Fibroblast of skin of scalp (primary cell): ENCODE measurements at regions not wholly inside any gene's neighbourhood (a gene's known extent, or its start where the extent isn't known, plus 50 kb on each side); places are given as distances from the start of the nearest gene placed in this dataset.

ENCODE experiments used
- DNase-seq: peaks from one replicate; pipeline ENCODE4 v3.0.0-alpha.2; 2013

DNA sequence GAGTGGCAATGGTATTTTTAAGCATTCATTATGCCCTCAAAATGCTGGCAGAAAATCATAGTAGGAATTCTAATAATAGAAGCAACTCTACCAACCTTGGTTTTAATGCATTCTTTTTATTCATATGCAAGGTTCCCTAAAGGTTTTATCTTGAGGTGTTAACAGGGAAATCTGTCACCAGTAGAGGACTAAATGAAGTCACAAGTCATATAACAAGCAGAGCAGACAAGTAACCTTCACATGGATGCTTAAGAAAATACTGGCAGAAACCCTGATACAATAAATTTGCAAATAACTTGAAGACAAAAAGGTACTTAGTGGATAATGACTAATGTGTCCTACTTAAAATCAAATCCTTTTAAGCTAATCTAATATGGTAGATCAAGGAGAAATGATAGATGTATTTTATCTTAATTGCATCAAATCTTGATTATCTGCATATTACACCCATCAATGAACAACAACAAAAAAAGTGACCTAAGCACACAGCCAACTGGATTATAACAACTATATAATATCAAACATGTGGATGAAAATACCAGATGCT lies 73.3 kb downstream of the RFC3 start:
- DNase-seq: no peak

DNA sequence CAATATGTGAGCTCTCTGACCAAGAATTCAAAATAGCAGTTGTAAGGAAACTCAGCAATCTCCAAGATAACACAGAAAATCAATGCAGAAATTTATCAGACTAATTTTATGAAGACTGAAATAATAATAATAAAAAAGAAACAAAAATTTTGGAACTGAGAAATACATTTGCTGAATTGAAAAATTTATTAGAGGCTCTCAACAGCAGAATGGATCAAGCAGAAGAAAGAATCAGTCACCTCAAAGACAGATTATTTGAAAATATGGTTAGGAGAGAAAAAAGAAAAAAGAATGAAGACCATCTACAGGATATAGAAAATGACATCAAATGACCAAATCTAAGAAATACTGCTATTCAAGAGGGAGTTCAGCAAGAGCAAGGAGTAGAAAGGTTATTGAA lies 75.6 kb downstream of the RFC3 start:
- no peak for DNase-seq

DNA sequence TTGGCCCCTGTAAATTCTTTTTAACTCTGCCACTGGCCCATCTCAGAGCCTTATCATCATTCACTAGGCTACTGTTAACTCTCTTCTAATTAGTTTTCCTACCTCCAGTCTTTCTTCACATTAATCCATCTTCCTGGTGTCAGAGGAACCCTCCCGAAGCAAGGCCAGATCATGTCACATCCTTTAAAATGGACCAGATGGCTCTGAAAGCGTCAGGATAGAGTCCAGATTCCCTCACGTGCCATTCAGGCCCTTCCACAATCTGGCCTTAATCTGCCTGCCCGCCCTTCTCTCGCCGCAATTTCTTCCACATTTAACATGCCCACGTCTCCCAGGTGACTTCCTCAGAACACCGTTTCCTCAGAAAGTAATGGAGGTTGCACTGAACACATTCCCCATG lies 86.5 kb downstream of the RFC3 start:
- DNase-seq: no peak

DNA sequence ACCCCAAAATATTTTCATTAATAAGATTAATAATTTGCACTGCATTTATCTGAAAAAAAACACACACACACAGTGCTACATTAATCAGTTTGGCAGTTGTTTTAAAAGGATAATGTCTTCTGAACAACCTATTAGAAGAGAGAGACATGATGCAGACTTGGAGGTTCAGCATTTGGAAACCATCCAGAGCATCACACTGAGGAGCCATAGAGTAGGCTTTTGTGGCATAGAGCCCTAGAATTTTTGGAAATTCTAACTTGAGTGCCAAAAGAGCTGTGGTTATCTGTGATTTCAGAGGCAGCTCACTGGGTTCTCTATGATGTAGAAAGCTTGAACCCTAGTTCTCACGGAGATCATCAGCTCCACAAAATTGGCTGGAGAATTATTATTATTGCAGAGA lies 90.2 kb downstream of the RFC3 start:
- DNase-seq: no peak

DNA sequence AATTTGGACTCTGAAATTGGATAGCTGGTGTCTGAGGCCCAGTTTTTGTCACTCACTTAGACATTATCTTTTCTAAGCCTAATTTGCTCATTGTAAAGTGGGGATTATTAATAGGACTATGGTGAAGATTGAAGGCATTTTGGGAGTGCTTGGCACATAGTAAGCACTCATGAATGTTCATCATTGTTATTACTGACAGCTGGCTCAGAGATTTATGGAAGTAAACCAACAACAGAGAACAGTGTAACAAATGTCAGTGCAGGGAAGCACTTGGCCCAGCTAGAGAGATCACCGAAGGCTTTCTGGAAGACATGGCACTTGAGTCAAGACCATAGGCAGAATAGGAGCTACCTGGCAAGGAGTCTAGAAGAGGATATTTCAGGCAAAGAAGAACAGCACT lies 92.3 kb downstream of the RFC3 start:
- no peak for DNase-seq

DNA sequence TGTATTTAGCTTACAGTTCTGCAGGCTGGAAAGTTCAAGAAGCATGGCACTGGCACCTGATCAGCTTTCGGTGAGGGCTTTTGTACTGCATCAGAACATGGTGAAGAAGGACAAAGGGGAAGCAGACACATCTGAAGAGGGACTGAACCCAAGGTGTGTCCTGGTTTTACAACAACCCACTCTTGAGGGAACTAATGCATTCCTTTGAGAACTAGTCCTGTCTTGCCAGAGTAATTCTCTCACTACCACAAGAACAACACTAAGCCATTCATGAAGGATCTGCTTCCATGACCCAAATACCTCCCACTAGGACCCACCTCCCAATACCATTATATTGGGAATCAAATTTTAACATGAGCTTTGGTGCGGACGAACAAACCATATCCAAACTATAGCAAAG lies 93.6 kb downstream of the RFC3 start:
- DNase-seq: no peak

DNA sequence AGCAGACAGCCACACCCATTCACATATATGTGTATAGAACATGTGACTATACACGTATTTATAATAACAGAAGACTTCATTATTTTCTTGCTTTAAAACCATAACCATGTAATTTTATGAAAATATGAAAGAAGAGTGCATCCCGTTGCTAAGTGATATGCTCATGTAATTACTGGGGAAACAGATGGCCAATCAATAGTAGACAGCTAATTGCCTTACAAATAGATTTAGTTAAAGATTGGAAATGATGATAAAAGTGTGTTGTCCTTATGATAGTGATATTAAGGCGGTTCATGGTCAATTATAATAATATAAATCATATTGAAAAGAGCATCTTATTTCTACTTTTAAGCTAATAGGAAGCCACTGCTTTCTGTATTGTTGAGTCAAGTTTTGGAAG lies 95.9 kb downstream of the RFC3 start:
- no peak for DNase-seq

DNA sequence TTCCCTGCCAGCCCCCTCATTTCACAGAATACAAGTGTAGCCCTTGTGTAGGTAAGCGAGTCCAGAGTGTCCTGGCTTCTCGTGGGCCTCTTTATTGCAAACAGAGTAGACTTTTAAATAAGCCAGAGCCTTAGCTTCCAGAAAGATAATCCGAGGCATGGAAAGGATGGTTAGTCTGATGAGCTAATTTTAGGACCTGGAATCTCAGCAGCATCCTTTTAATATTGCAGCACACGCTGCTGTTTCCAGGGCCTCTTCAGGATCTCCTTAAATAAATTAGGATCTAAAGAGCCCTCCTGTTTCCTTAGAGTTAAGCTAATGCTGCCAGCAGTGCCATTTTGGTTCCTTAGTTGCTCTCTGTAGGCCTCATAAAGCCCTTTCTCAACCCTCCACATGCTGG lies 99.2 kb downstream of the RFC3 start:
- no peak for DNase-seq

DNA sequence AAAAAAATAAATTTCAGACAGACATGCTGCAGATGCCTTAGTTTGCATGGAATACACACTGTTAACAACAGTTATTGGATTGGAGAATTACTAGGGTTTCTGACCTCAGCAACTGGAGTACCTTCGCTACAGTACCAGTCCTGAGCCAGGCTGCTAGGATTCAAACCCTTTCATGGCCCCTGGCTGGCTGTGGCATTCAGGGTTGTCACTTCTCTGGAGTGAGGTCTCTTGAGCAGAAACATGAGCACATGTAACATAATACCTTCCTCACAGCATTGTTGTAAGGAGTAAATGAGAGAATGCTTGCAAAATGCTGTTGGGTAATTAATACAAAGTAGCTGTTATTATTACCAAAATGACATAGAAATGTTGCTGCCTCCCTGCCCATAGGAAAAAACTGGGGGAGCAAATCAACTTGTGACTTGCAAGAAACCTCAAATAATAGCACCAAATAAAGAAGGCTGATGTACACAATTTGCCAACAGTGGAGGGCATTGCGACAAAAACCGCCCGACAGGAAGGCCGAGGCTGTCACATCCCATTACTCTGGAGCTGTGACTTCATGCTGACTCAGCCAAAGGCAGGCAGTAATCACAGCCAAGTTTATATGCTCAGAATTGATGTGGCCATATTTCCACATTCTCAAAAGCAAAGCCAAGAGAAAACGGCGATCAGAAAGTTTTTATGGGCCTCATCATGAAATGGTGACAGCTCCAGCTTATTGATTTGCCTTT lies 100.4 kb downstream of the RFC3 start:
- peak; percentile 81 for DNase-seq

DNA sequence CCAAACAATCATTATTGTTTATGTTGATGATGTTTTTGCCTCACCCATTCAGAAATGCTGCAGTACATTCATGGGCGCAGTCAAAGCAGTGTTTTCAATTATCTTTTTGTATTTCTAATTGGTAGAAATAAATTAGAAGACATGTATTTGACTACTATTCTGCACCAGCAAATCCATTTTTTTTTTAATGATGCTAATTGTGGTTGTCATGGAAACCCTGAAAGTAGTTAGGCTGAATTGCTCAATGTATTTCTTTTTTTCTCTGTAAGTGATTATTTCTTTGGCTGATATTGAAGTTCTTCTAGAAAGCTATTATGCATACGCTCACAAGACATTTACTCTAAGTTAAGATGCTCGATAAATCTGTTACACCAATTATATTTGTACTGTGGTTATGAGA lies 101.2 kb downstream of the RFC3 start:
- no peak for DNase-seq

DNA sequence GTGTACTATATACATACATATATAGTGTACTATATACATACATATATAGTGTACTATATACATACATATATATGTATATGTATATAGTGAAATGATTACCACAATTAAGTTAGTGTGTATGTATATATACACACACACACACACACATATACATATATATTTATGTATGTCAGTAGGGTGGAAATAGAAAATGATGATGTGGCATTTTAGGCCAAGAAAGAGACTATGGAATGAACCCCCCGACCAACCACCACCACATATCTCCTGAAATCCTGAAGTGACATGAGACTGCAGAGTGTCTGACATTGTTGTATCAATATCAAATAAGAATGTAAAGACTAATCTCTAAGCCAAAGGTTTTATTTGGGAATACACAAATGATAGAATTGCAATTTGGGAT lies 107.6 kb downstream of the RFC3 start:
- DNase-seq: no peak

DNA sequence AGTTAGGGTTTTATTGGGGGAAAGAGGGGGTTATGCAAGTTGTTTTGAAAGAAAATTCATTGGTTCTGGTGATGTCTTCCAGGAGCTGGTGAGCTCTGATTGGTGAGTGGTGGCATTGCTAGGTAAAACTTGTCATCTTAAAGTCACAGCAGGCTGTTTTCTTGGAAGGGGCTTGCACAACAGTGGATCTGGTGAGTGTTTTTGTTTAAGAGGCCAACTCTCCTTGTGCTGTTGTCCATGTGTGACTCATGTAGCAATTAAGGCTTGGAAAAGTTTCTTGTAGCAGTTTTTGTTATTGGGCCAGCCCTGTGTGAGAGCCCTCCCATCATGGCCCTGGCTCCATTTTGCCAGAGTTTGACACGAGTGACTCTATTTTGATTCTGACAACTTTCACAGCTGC lies 109.4 kb downstream of the RFC3 start:
- DNase-seq: peak; percentile 40

DNA sequence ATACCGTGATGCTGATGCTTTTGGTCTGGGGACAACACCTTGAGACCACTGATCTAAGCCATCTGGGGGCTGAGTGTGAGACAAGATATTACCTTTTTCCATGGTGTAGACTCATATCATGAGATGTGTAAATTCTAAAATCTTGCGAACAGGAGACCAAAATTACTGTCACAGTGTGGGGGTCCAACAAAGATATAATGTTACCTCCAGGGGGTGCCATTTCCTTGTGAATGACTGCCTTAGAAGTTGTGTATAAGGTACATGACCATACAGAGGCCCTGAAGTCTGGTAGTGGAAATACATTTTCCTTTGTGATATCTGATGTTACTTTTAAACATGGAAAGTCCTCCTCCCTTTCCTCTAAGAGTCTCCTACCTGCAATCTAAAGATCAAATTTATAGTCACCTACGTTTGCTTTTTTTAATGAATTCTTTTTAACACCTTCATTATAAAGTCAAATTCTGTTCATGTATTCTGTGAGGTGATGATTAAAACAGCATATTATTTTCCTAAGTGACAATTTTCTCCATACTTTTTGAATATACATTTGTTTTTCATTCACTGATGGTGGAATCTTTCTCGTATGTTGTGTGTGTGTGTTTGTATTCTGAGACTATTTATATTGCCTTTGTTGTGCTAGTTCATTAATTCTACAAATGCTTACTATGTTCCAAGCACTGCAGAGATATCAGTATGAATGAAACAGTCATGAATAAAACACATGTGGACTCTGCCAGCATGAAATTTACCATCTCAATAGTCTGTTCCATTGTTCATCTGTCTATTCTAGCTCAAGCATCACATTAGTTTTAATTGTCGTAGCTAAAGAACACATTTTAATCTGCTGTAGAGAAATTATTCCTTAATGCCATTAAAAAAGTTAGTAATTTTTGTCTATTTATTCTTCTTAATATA lies 113.7 kb downstream of the RFC3 start:
- DNase-seq: peak; percentile 62

DNA sequence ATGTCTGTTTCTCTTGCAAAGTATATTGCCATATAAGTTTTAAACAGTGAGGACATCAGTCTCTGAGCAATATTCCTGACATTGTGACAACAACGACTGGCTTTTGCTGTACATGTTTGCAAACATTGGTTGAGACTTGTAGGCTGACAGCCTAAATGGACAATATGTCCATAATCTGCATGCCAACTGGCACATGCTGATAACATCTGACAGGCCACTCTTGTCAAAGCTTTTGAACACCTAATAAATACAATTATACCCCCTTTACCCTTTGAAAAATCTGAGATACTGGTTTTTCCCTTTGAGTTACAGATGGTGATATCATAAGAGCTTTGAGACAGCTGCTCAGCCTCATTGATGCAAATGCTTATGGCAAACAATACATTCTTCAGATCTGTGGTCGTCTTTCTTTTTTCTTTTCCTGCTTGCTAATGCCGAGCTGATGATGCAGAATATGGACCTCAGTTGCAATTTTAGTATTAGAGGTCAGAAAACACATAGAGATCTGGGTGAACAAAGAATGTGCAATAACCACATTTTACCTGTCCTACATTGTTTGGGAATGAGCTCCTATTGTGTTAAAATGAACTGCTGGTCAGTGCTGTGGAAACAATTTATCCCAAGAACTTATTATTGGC lies 114.9 kb downstream of the RFC3 start:
- no peak for DNase-seq

DNA sequence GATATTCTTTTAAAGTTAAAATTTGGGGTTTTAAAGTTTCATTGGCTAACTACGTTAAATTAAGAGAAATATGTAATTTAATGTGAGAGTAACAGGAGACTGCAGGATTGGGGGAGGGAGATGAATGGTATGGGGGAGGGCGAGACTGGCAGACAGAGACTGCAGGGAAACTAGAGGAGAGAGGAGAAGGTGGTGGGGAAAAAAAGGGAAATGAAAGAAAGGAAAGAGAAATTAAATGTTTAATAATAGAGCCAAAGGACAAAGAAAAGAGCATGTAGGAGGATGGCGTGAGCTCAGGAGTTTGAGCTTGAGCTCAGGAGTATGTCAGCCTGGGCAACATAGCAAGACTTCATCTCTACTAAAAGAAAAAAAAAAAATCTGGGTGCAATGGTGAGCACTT lies 115.9 kb downstream of the RFC3 start:
- no peak for DNase-seq

DNA sequence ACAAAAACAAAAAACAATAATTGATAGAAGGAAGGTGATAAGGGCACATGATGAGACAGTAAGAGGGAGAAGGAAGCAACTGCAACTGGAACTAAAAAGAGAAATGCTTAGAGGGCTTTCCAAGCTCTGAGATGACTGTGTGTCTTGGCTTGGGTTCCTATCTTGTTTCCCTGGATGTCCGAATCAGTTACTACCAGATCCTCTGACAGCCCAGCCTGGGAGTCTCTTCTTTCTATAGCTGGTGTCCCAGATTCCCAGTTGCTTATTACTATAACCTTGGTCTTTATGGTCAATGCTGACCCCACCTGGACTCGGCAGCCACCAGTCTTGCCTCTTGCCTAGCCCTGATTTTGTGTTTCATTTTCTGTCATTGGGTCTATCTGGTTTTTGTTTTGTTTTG lies 116.4 kb downstream of the RFC3 start:
- no peak for DNase-seq

DNA sequence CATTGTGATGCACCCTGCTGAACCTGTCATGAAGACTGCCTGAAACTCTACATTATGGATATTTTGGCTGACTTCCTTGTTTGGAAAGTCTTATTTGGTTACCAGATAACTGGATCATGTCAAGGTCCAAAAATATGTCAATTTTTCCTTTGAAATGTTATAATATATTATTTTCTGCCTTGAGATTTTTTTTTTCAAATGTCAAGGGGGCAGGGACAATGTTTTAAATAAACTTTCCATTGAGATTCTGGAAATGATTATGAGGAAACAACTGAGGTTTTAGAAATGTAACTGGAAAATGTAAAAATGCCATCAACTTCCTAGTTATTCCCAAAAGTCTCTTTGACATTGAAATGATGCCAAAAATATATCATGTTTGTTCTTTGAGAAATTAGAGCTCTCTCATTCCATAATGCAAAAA lies 117.0 kb downstream of the RFC3 start:
- DNase-seq: no peak

DNA sequence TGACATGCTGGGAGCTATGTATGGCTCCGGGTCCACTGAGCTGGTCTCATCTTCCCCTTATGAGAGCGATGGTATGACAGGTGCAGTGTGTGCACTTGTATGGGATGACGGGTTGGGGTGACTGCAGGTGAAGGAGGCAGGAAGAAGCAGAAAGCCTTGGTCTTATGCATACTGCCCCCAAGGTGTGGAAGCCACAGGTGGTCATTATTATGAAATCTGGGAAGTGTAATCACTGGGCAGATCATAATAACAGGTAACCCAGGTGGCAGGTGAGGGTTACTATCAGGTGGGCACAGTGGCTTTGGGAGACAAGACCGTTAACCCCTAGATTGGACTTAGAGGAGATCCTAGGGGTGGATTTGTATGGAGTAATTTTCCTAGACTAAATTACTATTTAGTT lies 118.0 kb downstream of the RFC3 start:
- DNase-seq: no peak

DNA sequence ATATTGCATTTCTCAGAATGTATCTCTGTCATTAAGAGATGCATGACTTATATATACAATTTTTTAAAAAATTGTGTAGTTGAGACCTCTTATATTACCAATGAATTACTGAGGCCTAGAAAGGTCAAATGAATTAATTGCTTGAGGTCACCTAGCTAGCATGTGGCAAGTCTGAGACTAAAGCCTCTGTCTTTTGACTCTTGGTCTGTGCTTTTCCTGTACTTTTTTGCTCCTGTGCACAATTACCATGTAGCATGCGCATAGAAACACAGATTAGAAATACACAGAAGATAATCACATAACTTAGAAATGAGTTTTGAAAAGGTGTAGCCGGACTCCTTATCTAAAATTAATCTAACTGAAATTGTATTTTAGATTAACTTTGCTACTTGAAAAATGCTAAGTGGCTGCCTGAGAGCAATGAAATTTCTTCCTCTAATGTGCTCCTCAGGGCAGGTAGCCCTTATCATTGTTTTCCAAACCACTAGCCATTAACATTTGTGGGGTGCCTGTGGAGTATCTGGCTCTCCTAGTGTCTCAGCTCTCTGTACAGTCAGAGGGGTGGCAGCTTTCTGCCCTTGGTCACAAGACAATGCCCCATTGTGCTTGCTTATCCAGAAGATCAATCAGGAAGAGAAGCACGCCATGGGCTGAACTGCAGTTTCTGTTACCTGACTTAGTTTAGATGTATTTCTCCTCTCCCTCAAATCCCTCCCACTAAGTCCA lies 119.6 kb downstream of the RFC3 start:
- no peak for DNase-seq

DNA sequence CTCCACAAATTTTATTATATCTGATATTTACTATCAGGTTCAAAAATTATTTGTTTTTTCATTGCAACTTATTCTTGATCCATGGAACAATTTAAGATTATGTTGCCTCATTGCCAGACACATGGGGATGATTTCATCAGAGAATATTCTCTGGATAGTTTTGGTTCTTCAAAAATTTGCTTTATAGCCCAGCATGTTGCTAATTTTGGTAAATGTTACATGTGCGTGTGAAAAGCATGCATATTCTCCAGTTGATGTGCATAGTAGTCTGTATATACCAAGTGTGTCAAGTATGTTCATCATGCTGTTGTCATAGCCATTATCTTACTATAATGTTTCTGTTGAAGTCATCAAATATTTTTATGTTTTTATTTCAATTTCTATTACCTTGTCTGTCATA lies 122.3 kb downstream of the RFC3 start:
- peak; percentile 25 for DNase-seq

DNA sequence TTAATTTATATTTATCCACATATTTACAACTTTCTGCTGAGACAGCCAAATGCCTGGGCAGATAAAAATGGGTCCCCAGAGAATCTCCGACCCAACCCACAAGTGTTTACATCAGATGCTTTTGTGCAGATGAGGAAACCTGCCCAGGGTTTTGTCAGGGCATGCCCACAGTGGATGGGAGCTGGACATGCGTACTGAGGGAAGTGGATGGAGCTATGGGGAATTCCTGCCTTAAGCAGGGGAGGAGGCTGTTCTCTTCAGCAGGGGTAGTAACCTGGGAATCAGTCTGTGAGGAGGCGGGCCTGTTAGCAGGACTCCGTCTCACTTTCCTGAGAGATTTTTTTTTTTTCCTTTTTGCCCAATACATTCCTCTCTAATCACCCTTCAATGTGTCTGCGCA lies 122.9 kb downstream of the RFC3 start:
- no peak for DNase-seq

DNA sequence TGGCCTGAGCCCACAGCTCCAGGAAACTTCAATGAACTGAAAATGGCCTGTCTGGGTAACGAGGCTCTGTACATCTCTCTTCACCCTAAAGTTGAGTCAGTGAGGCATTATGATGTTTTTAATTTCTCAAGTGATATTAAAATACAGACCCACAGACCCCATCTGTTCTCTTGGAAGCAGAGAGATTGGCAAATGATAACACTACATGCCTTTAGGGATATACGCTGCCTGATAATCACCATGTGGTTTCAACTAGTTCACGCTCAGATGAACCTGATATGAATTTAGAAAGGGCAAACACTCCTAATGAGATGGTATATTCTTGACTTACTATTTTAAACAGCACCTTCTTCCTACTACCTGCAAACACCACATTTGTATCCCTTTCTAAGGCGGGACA lies 127.5 kb downstream of the RFC3 start:
- DNase-seq: no peak

DNA sequence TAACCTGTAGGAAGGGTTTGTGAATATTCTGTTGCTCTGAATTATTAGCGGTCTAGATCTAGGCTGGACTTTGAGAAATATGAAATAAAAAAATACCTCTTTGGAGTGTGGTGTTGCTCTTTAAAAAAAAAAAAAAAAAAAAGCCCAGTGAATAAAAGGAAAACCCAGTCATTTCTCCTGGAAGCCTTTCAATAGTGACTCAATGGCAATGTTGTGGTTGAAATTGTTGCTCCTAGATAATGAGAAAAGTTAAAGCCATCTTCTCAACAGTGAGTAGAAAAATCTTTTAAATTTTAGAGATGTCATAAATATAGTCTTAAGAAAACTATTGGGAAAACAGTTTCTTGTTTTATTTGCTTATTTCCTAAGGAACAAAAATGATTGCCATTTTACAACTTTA lies 135.3 kb downstream of the RFC3 start:
- DNase-seq: peak; percentile 59
